ENCODE measurements at regions not wholly inside any gene's neighbourhood (a gene's known extent, or its start where the extent isn't known, plus 50 kb on each side); places are given as distances from the start of the nearest gene placed in this dataset.
"Not testable (repeated sequence)": the region's sequence is repeated elsewhere in the genome, so short reads cannot be mapped to it uniquely, and the experiment has no call there.

- TF ChIP-seq, protein P1, sequence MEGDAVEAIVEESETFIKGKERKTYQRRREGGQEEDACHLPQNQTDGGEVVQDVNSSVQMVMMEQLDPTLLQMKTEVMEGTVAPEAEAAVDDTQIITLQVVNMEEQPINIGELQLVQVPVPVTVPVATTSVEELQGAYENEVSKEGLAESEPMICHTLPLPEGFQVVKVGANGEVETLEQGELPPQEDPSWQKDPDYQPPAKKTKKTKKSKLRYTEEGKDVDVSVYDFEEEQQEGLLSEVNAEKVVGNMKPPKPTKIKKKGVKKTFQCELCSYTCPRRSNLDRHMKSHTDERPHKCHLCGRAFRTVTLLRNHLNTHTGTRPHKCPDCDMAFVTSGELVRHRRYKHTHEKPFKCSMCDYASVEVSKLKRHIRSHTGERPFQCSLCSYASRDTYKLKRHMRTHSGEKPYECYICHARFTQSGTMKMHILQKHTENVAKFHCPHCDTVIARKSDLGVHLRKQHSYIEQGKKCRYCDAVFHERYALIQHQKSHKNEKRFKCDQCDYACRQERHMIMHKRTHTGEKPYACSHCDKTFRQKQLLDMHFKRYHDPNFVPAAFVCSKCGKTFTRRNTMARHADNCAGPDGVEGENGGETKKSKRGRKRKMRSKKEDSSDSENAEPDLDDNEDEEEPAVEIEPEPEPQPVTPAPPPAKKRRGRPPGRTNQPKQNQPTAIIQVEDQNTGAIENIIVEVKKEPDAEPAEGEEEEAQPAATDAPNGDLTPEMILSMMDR (IDR thresholded peaks at IDR 0.05) = no peak
- DNase-seq (no peak), ATAC-seq (ENCODE audit: low read depth) (no peak)
- H3K27ac Mint-ChIP-seq = no peak overlapping the region
- no peak overlapping the region for H3K4me3 Mint-ChIP-seq
- H3K9me3 Mint-ChIP-seq = peaks cover 8% of the 10 kb centered on the region
- H3K27me3 Mint-ChIP-seq = no peaks in the 10 kb centered on the region
- no peaks in the 10 kb centered on the region for H3K36me3 Mint-ChIP-seq (ENCODE audit: low read depth)
- intact Hi-C loops (cut with micrococcal nuclease) = no loop called here
- ChIA-PET CTCF (no interaction called here), POLR2A (no interaction called here)
- no peaks in the 10 kb centered on the region for H3K4me1 Mint-ChIP-seq
These were observed 615.1 kb downstream of the CDH8 start for GRCh38 chr16:61421111-61421510.

GRCh38 chr16:61419791-61420190 is 616.4 kb downstream of the CDH8 start:
- no peaks in the 10 kb centered on the region for H3K4me1 Mint-ChIP-seq
- POLR2A ChIA-PET = no interaction called here
- H3K27ac Mint-ChIP-seq = no peak overlapping the region
- TF ChIP-seq, protein P1 (IDR thresholded peaks at IDR 0.05) = no peak
- no peaks in the 10 kb centered on the region for H3K36me3 Mint-ChIP-seq (ENCODE audit: low read depth)
- intact Hi-C loops (cut with micrococcal nuclease) = no loop called here
- H3K27me3 Mint-ChIP-seq = no peaks in the 10 kb centered on the region
- peaks cover 8% of the 10 kb centered on the region for H3K9me3 Mint-ChIP-seq
- no peak for ATAC-seq (ENCODE audit: low read depth)
- no peak for DNase-seq
- H3K4me3 Mint-ChIP-seq = no peak overlapping the region
- CTCF ChIA-PET = no interaction called here

GRCh38 chr16:61418802-61419201 is 617.4 kb downstream of the CDH8 start:
- H3K9me3 Mint-ChIP-seq; H3K27ac Mint-ChIP-seq; H3K4me3 Mint-ChIP-seq; POLR2A ChIA-PET; CTCF ChIA-PET; intact Hi-C loops (cut with micrococcal nuclease); DNase-seq; H3K27me3 Mint-ChIP-seq; H3K4me1 Mint-ChIP-seq; ATAC-seq (ENCODE audit: low read depth); H3K36me3 Mint-ChIP-seq (ENCODE audit: low read depth): not testable (repeated sequence)
- TF ChIP-seq, protein P1 (IDR thresholded peaks at IDR 0.05) = peak; percentile 1

GRCh38 chr16:61415126-61415525 is 621.1 kb downstream of the CDH8 start:
- peaks cover 13% of the 10 kb centered on the region for H3K9me3 Mint-ChIP-seq
- H3K4me1 Mint-ChIP-seq = no peaks in the 10 kb centered on the region
- no peak overlapping the region for H3K27ac Mint-ChIP-seq
- ATAC-seq (ENCODE audit: low read depth) (no peak), DNase-seq (no peak)
- no peaks in the 10 kb centered on the region for H3K36me3 Mint-ChIP-seq (ENCODE audit: low read depth)
- H3K4me3 Mint-ChIP-seq = no peak overlapping the region
- TF ChIP-seq, protein P1 (IDR thresholded peaks at IDR 0.05) = no peak
- ChIA-PET POLR2A (no interaction called here), CTCF (no interaction called here)
- intact Hi-C loops (cut with micrococcal nuclease) = no loop called here
- no peaks in the 10 kb centered on the region for H3K27me3 Mint-ChIP-seq

- no peaks in the 10 kb centered on the region for H3K27me3 Mint-ChIP-seq
- DNase-seq = no peak
- H3K27ac Mint-ChIP-seq = no peak overlapping the region
- ATAC-seq (ENCODE audit: low read depth) = no peak
- CTCF ChIA-PET = no interaction called here
- TF ChIP-seq, protein P1 (IDR thresholded peaks at IDR 0.05) = no peak
- POLR2A ChIA-PET = no interaction called here
- H3K4me3 Mint-ChIP-seq = no peak overlapping the region
- H3K36me3 Mint-ChIP-seq (ENCODE audit: low read depth) = no peaks in the 10 kb centered on the region
- H3K4me1 Mint-ChIP-seq = no peaks in the 10 kb centered on the region
- peaks cover 13% of the 10 kb centered on the region for H3K9me3 Mint-ChIP-seq
- intact Hi-C loops (cut with micrococcal nuclease) = no loop called here
These were observed 623.2 kb downstream of the CDH8 start for GRCh38 chr16:61413021-61413420.
